Esophagus squamous epithelium (tissue), 4 donors: ENCODE measurements at regions not wholly inside any gene's neighbourhood (a gene's known extent, or its start where the extent isn't known, plus 50 kb on each side); places are given as distances from the start of the nearest gene placed in this dataset.
"Not testable (repeated sequence)": the region's sequence is repeated elsewhere in the genome, so short reads cannot be mapped to it uniquely, and the experiment has no call there.

Source experiments
- CTCF ChIP-seq, 6 experiments: fragments of 450-650 bp in 4 of 6; fragments of 200-600 bp in 2 of 6; sonication (generic) in 2 of 6; IDR thresholded peaks; one replicate each; pipeline ENCODE4 v1.5.1; 2016 to 2019; ENCODE audit warnings: antibody characterized with exemption in 6 of 6, mild to moderate bottlenecking in 4 of 6, moderate library complexity in 4 of 6
- POLR2A ChIP-seq, 4 donors: fragments of 450-650 bp; IDR thresholded peaks; one replicate each; pipeline ENCODE4 v1.6.1; 2017; ENCODE audit warnings: antibody characterized with exemption in 4 of 4, mild to moderate bottlenecking in 4 of 4, moderate library complexity in 3 of 4

DNA sequence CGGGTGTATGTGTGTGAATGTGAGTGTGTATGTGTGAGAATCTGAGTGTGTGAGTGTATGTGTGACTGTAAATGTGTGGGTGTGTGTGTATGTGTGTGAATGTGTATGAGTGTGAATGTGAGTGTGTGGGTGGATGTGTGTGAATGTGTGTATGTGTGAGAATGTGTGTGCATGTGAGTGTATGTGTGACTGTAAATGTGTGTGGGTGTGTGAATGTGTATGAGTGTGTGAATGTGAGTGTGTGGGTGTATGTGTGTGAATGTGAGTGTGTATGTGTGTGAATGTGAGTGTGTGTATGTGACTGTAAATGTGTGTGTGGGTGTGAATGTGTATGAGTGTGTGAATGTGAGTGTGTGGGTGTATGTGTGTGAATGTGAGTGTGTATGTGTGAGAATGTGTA, 51.6 kb upstream of the DIRAS2 start:
- TF ChIP-seq CTCF, POLR2A (IDR thresholded peaks at IDR 0.05): not testable (repeated sequence)
